ENCODE measurements at regions not wholly inside any gene's neighbourhood (a gene's known extent, or its start where the extent isn't known, plus 50 kb on each side); places are given as distances from the start of the nearest gene placed in this dataset.

GRCh38 chr6:113744861-113745260 is 112.3 kb upstream of the MARCKS start:
- DNase-seq (ENCODE audit: low read depth, low spot score) (no peak), FAIRE-seq (no peak)
- dilution Hi-C loops (cut with MboI; ENCODE audit: extremely low pct_ligation_motif_present, low sequenced_read_pairs), result no loop called here
- no peaks in the 10 kb centered on the region for H3K4me1 ChIP-seq (ENCODE audit: control insufficient read depth, extremely low read depth, insufficient read depth, low read length)
- intact Hi-C loops (cut with micrococcal nuclease), result no loop called here
- H3K4me3 ChIP-seq (replicated peaks in 1 of 3; ENCODE audit: insufficient read depth in 1 of 3, low read depth in 1 of 3, low read length in 3 of 3), result no peak overlapping the region
- no peaks in the 10 kb centered on the region for H3K27me3 ChIP-seq (ENCODE audit: control insufficient read depth in 2 of 2, insufficient read depth in 2 of 2, low read length in 2 of 2)
- no peak overlapping the region for H3K4me2 ChIP-seq (ENCODE audit: insufficient read depth, low read length)
- no peak overlapping the region for H3K27ac ChIP-seq (ENCODE audit: insufficient read depth, low read depth, low read length)
- CTCF ChIA-PET, result no interaction called here
- no peaks in the 10 kb centered on the region for H3K9me3 ChIP-seq (replicated peaks; ENCODE audit: control insufficient read depth, insufficient read depth, low read length)
- no TSS peak for BruUV-seq (replicated peaks)
- no peak for TF ChIP-seq EZH2 (IDR thresholded peaks at IDR 0.05; ENCODE audit: borderline replicate concordance, low read depth, low read length, severe bottlenecking)
- TF ChIP-seq MYC (IDR thresholded peaks at IDR 0.05; ENCODE audit: low read depth, low read length), result no peak
- TF ChIP-seq POLR2A (IDR thresholded peaks at IDR 0.05; ENCODE audit: low read depth, low read length), result no peak
- TF ChIP-seq MAX (IDR thresholded peaks at IDR 0.05; ENCODE audit: insufficient read depth, insufficient read length), result no peak
- no peak for TF ChIP-seq FOS (IDR thresholded peaks at IDR 0.05; ENCODE audit: borderline replicate concordance, insufficient read depth, low read length)
- TF ChIP-seq JUN (IDR thresholded peaks at IDR 0.05; ENCODE audit: borderline replicate concordance, insufficient read depth, insufficient read length, low read depth), result no peak
- no peak for TF ChIP-seq GATA2 (IDR thresholded peaks at IDR 0.05; ENCODE audit: insufficient read depth, insufficient read length, low read depth, low read length)
- no peak for TF ChIP-seq POLR2AphosphoS5 (IDR thresholded peaks at IDR 0.05; ENCODE audit: insufficient read depth, low read depth, low read length)
- TF ChIP-seq, protein P1, sequence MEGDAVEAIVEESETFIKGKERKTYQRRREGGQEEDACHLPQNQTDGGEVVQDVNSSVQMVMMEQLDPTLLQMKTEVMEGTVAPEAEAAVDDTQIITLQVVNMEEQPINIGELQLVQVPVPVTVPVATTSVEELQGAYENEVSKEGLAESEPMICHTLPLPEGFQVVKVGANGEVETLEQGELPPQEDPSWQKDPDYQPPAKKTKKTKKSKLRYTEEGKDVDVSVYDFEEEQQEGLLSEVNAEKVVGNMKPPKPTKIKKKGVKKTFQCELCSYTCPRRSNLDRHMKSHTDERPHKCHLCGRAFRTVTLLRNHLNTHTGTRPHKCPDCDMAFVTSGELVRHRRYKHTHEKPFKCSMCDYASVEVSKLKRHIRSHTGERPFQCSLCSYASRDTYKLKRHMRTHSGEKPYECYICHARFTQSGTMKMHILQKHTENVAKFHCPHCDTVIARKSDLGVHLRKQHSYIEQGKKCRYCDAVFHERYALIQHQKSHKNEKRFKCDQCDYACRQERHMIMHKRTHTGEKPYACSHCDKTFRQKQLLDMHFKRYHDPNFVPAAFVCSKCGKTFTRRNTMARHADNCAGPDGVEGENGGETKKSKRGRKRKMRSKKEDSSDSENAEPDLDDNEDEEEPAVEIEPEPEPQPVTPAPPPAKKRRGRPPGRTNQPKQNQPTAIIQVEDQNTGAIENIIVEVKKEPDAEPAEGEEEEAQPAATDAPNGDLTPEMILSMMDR (IDR thresholded peaks at IDR 0.05; ENCODE audit: extremely low read depth in 1 of 2, insufficient read depth in 1 of 2, low read depth in 1 of 2, low read length in 2 of 2), result no peak
- no peaks in the 10 kb centered on the region for H3K9me1 ChIP-seq (replicated peaks; ENCODE audit: control insufficient read depth, extremely low read depth, insufficient read depth, low read length)
- H4K20me1 ChIP-seq (replicated peaks; ENCODE audit: control insufficient read depth, extremely low read depth, insufficient read depth, low read length), result no peaks in the 10 kb centered on the region
- H2AFZ ChIP-seq (ENCODE audit: low read depth, low read length), result no peak overlapping the region
- no peaks in the 10 kb centered on the region for H3K79me2 ChIP-seq (ENCODE audit: control insufficient read depth, insufficient read depth, low read length)
- no peaks in the 10 kb centered on the region for H3K36me3 ChIP-seq (ENCODE audit: control insufficient read depth in 2 of 2, extremely low read depth in 1 of 2, insufficient read depth in 2 of 2, low read length in 2 of 2)
- POLR2A ChIA-PET, result no interaction called here
- H3K9ac ChIP-seq (replicated peaks; ENCODE audit: extremely low read depth, insufficient read depth, low read length), result no peak overlapping the region

Data from endothelial cell of umbilical vein (primary cell).